SK-N-SH treated with all-trans-retinoic acid at 6 μM for 48 hours (cell line): ENCODE measurements at regions not wholly inside any gene's neighbourhood (a gene's known extent, or its start where the extent isn't known, plus 50 kb on each side); places are given as distances from the start of the nearest gene placed in this dataset.

Source experiments
- ARNTL ChIP-seq: fragments of 450-650 bp; formaldehyde crosslinking; IDR thresholded peaks from 2 replicates; pipeline ENCODE4 v1.5.0; 2020; ENCODE audit warnings: low read depth, mild to moderate bottlenecking, moderate library complexity, borderline replicate concordance
- ESRRG ChIP-seq: fragments of 250-450 bp; sonication (Bioruptor Pico); IDR thresholded peaks from 2 replicates; pipeline ENCODE4 v1.6.1; 2021; ENCODE audit warnings: mild to moderate bottlenecking
- GLIS3 ChIP-seq: fragments of 250-450 bp; sonication (Bioruptor Pico); IDR thresholded peaks from 2 replicates; pipeline ENCODE4 v1.5.0; 2020; ENCODE audit warnings: mild to moderate bottlenecking, moderate library complexity
- OSR1 ChIP-seq: fragments of 250-450 bp; sonication (Bioruptor Pico); IDR thresholded peaks from 2 replicates; pipeline ENCODE4 v1.8.0; 2022; ENCODE audit warnings: moderate library complexity, mild to moderate bottlenecking, inconsistent platforms
- POU6F1 ChIP-seq: fragments of 250-450 bp; sonication (Bioruptor Pico); IDR thresholded peaks from 2 replicates; pipeline ENCODE4 v1.8.0; 2021; ENCODE audit warnings: low read depth, mild to moderate bottlenecking, moderate library complexity, borderline replicate concordance
- ZFP30 ChIP-seq: fragments of 450-650 bp; formaldehyde crosslinking; IDR thresholded peaks from 2 replicates; pipeline ENCODE4 v1.5.0; 2022; ENCODE audit warnings: mild to moderate bottlenecking, moderate library complexity
- ZNF8 ChIP-seq: fragments of 450-650 bp; formaldehyde crosslinking; IDR thresholded peaks from 2 replicates; pipeline ENCODE4 v1.5.0; 2020; ENCODE audit warnings: mild to moderate bottlenecking, moderate library complexity
- TF ChIP-seq, protein P1 (sequence below): fragments of 250-450 bp; sonication (Bioruptor Pico); IDR thresholded peaks from 2 replicates; pipeline ENCODE4 v1.5.1; 2020; ENCODE audit warnings: low read depth, mild to moderate bottlenecking, moderate library complexity
- TF ChIP-seq, protein P2 (sequence below): fragments of 250-450 bp; sonication (Bioruptor Pico); IDR thresholded peaks from 2 replicates; pipeline ENCODE4 v1.8.0; 2020; ENCODE audit warnings: mild to moderate bottlenecking, moderate library complexity, borderline replicate concordance

GRCh38 chr13:88464851-88465250 lies 793.7 kb downstream of the SLITRK5 start:
- TF ChIP-seq, protein P1, sequence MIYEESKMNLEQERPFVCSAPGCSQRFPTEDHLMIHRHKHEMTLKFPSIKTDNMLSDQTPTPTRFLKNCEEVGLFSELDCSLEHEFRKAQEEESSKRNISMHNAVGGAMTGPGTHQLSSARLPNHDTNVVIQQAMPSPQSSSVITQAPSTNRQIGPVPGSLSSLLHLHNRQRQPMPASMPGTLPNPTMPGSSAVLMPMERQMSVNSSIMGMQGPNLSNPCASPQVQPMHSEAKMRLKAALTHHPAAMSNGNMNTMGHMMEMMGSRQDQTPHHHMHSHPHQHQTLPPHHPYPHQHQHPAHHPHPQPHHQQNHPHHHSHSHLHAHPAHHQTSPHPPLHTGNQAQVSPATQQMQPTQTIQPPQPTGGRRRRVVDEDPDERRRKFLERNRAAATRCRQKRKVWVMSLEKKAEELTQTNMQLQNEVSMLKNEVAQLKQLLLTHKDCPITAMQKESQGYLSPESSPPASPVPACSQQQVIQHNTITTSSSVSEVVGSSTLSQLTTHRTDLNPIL: no peak
- TF ChIP-seq OSR1: no peak
- TF ChIP-seq GLIS3: no peak
- no peak for TF ChIP-seq ZNF8 (CRISPR knock-in tag)
- no peak for TF ChIP-seq ZFP30
- no peak for TF ChIP-seq ARNTL (CRISPR knock-in tag)
- TF ChIP-seq, protein P2, sequence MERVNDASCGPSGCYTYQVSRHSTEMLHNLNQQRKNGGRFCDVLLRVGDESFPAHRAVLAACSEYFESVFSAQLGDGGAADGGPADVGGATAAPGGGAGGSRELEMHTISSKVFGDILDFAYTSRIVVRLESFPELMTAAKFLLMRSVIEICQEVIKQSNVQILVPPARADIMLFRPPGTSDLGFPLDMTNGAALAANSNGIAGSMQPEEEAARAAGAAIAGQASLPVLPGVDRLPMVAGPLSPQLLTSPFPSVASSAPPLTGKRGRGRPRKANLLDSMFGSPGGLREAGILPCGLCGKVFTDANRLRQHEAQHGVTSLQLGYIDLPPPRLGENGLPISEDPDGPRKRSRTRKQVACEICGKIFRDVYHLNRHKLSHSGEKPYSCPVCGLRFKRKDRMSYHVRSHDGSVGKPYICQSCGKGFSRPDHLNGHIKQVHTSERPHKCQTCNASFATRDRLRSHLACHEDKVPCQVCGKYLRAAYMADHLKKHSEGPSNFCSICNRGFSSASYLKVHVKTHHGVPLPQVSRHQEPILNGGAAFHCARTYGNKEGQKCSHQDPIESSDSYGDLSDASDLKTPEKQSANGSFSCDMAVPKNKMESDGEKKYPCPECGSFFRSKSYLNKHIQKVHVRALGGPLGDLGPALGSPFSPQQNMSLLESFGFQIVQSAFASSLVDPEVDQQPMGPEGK (CRISPR knock-in tag): no peak
- no peak for TF ChIP-seq POU6F1 (CRISPR knock-in tag)
- TF ChIP-seq ESRRG (CRISPR knock-in tag): no peak
